Right renal pelvis (tissue), 4 donors: ENCODE measurements at regions not wholly inside any gene's neighbourhood (a gene's known extent, or its start where the extent isn't known, plus 50 kb on each side); places are given as distances from the start of the nearest gene placed in this dataset.
"Not testable (repeated sequence)": the region's sequence is repeated elsewhere in the genome, so short reads cannot be mapped to it uniquely, and the experiment has no call there.

Experiments used
- DNase-seq, 4 donors: peaks; one replicate each; pipeline ENCODE4 v3.0.0-alpha.2; 2013; ENCODE audit warnings: low read depth in 4 of 4, low spot score in 3 of 4, missing footprints in 1 of 4

DNA sequence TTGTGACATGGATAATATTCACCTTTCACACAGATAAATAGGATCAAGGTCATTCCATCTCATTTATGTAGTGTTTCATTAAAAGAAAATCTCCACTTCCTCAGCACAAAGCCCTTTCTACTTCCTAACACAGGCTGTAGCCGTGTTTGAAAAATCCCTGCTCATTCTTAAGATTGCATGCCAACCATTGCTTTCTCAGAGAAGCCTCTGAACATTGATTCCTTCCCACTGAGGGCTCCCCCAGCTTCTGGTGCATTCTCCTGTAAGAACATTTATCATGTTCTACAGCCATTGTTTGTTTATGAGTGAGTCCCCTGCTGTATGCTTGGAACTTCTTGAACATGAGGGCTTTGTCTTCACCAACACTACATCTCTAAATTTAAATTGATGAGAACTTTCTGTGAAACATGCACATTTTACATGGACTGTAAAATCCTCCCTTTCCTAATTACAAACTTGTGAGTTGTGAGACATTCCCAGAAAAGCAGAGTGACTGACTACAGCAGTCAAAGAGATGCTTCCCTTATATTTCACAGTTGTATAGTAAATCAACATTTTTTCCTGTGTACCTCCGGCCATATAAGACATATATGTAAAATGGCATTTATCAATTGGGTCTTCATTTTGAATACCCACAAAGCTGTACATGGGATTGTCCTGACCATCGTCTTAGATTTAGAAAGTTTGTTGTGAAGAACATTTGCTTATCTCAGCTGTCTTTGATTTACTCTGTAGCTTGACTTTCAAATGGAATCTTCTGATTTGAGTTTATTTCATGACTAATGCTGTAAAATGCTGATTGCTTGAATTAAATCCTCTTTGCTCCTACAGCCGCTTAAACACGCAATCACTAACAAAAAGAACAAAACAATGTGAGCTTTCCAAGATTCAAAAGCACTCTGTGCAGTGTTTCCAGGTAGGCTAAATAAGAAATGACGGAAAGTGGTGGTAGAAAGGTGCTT is 600.5 kb upstream of the SLIT2 start:
- no peak for DNase-seq

DNA sequence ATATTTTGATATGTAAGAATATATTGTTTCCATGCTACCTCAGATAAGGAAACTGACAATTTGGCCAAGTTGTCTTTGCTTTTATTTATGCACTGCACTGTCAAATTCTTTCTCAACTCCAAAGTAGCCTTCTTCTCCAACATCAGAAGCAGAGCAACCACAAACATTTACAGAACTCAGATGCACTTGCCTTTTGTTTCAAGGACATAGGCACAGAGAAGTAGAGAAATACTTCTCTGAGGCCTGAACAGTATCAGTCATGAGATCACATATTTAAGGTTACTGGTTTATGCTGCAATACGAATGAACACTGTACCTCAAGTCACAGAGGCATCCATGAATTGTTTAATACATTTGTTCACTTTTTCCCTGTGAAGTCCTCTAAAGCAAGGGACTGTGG is 606.1 kb upstream of the SLIT2 start:
- no peak for DNase-seq

DNA sequence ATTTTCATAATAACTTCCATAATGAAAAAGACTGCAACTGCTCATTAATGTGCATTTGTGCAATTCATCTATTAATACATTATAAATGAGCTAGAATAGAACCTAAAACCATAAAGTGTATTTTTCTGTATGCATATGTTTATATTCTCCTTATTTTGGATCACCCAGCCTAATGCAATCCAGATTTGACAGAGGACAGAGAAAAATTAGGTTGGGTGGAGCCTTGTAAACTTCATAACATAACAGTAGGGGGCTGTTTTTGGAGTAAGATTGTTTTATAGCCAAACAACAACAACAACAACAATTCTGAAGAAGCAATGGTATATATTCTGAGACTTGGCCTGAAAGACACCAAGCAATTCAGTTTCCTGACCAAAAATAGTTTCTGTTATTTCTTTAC is 615.3 kb upstream of the SLIT2 start:
- no peak for DNase-seq

- no peak for DNase-seq
These were observed 619.9 kb upstream of the SLIT2 start for GRCh38 chr4:19631814-19632213.

GRCh38 chr4:19623866-19624265 is 627.8 kb upstream of the SLIT2 start:
- DNase-seq: no peak

DNA sequence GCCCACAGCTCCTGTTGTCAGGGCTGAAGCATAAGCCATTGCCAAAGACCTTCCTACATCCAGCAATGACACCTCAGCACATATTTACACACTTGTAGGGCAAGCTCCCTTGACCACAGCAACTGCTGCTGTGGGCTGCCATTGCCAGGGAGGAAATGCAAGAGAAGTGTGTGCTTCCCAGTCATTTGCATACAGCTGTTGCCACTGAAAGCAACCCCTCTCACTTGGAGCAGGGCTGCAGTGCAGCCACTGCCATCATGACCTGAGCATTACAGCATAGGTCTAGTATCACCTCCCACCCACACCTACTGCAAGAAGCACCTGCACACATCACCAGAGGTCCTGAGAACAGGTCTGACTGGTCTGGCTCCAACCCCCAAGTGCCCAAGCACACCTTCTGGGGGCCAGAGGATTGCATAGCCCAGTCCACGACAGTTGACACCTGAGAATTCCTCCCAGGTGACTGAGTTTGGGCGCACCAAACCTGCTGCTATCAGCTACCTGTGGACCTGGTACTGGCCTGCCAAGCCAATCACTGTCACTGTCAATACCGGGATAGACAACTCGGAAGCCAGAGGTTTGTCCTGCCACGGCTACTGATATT is 636.5 kb upstream of the SLIT2 start:
- DNase-seq: no peak

DNA sequence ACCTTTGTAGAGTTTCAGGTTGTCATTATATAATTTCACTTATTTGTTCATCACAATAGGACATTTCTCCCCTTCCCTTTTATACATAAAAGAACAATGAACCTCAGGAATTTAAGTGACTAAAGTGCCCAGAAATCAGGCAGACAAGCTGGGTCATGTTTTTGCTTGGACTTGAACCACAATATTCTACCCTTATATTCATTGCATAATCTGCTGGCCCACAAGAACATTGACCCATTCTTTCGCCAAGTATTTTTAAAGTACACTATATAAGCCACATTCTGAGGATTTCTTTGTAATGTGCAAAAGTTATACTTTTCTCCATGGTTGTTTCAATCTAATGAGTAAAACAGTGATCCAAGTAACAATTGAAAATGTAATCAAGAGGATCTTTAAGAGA is 637.5 kb upstream of the SLIT2 start:
- no peak for DNase-seq

DNA sequence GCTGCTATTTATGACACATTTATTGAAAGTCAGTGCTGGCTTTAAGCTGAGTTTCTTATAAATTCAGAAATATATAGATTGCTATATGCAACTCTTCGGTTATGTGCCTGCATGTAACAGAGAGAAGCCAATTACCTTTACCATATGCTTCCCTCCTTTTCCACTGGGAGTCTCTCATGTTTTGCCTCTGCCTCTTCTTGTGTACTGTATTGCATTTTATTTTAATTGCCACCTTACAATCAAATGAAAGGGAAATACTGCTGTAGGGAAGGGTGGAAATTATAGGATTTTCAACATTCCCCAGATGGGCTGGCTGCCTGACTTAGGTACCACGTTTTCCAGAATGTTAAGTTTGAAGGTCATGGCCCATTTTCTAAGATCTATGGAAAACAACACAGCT is 655.4 kb upstream of the SLIT2 start:
- no peak for DNase-seq

DNA sequence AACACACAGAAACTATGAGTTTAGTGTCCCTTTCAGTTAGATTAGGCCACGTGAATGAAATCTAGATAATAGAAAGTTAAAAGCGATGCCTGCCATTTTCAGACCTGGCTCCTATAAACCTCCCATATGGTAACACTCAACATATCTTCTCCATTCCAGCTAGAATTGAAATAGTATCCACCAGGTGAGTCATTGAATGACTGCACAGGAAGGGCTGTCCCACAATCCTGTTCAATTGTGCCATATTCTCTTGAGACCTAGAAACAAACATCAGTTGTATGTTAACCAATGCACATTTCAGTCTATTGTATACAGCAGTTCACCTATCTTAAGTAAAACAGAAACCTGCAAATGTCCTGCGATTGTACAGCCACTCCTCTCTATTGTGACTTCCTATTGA is 659.3 kb upstream of the SLIT2 start:
- DNase-seq: no peak

DNA sequence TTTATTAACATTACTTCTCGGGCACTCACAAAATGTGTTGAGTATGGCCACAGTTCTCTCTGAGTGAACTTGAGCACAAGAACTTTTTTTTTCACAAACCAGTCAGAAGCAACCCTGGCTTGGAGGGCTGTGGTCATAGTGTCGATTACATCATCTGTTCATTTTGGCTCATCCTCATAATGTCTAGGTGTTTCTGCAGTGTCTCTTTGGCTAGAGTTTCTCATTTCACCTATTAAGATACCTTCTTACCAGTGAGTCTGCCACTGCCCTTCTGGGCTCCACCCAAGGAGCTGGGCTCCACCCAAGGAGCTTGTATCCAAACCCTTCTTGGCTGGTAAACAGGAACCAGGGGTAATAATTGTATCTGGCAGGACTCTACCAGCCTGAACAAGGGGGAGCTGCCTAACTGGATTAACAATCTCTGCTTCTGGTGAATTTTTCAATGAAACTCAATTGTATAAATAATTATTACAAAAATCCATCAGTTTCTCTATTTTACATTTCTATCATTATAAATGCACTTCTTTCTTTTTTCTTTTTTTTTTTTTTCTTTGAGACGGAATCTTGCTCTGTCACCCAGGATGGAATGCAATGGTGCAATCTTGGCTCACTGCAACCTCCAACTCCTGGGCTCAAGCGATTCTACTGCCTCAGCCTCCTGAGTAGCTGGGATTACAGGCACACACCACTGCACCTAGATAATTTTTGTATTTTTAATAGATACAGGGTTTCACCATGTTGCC is 667.7 kb upstream of the SLIT2 start:
- no peak for DNase-seq

GRCh38 chr4:19580095-19580494 is 671.6 kb upstream of the SLIT2 start:
- no peak for DNase-seq

- no peak for DNase-seq
These were observed 672.1 kb upstream of the SLIT2 start for GRCh38 chr4:19579608-19580007.

GRCh38 chr4:19577097-19577496 is 674.6 kb upstream of the SLIT2 start:
- no peak for DNase-seq

DNA sequence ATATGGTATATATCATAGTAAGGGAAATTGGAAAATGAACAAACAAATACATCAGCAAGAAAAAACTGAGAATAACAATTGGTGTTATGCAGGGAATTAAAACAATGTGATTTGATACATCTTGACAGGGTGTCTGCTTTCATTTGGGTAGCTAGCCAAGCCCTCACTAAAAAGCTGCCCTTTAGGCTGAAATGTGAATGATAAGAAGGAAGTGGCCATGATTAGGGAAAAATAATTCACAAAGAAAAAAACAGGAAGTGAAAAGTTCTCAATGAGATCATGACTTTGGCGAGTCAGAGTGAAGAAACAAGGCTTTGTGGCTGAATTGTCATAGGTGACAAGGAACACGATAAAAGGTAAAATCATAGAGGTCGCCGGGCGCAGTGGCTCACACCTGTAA is 675.8 kb upstream of the SLIT2 start:
- DNase-seq: no peak

DNA sequence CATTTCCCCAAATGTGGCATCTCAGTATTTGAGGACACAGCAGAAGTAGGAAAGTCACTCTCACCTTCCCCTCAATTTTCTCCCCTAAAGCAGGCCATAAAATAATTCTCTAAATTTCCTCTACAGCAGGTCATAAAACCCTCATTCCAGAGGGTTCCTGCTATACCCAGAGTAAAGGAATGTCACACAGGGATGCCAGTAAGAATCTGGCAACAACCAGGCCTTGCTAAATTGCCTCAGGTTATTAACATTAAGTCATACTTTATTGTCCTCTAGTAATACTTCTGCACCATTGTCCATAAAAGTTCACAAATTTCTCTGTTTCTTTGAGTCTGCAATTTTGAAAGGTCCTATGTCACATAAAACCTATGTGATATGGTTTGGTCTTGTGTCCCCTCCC is 685.7 kb upstream of the SLIT2 start:
- DNase-seq: no peak

- DNase-seq: no peak
These were observed 689.2 kb upstream of the SLIT2 start for GRCh38 chr4:19562456-19562855.

DNA sequence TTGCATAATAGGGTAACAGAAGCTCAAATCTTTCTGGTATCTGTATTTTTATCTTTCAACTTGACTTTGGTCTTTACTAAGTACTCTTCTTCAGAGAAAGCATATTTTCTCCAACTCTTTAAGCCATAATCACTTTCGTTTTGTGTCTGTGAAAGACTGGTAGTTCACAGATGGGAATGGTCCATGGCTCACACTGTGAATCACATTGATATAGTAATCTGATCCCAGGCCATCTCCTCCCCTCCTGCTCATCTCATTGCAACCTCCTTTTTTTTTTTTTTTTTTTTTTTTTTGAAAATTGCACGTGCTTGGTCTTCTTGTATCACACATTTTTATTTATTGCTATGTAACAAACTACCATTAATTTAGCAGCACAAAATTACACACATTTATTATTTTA is 694.5 kb upstream of the SLIT2 start:
- no peak for DNase-seq

GRCh38 chr4:19556276-19556675 is 695.4 kb upstream of the SLIT2 start:
- not testable (repeated sequence) for DNase-seq

DNA sequence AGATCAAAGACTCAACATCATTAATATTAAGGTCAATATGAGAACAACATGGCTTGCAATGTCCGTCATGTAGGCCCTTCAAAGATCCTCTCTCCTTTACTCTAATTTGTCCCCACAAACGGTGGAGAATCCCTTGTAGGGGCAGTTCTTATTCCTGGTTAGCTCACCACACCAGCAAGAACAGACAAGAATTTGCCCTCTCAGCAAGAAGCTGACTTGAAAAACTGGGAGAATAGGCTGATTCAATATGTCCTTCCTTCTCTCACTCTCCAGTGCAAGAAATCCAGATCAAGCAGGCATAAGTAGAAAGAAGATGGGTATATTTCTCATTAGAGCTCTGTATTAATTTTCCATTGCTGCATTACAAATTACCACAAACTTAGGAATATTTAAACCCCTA is 704.2 kb upstream of the SLIT2 start:
- no peak for DNase-seq

DNA sequence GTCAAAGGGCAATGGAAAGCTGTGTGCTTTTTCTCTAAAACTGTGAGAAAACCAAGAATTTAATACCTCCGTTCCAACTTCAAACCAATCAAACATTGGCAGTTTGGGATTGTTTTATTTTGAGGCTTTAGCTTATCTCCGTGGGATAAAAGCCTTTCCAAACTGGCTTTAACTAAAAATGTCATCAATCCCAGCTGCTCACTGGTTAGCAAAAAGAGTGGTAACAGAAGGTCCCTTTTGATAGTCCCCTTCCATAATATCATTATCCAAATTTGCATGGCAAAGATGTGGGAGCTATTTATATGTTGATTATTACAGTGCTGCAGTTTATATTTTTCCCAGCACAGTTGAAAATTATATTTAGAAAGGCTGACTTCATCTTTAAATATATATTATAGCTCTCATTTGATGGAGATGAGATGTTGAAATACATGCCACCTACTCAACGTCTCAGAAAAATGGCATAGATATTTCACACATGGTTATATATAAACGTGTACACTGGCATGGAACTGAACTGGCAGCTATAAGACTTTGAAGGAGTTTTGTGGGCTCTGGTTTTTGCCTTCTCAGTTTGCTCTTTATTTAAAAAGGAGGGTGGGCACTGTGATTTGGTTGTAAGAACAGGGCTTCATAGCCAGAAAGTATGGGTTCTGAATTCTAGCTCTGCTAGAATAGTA is 707.1 kb upstream of the SLIT2 start:
- DNase-seq: no peak
